ENCODE measurements at regions not wholly inside any gene's neighbourhood (a gene's known extent, or its start where the extent isn't known, plus 50 kb on each side); places are given as distances from the start of the nearest gene placed in this dataset.

DNA sequence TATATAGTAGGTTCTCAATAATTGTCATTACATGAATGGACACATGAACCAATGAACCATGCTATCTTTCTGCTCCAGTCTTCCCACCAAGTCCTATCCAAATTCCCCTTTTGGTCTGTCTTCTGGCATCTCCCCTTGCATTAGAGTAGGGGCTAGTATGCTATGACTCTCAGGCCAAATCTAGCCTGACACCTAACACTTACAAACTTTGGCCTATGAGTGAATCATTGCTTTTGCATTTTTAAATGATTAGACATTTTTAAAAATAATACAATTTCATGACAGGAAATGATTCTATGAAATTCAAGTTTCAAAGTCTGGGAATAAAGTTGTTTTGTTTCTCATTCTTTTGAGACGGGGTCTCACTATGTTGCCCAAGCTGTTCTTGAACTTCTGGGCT lies 102.5 kb upstream of the MAF start:
- no peaks in the 10 kb centered on the region for H3K36me3 ChIP-seq (ENCODE audit: insufficient read depth, low read length)
- H3F3A ChIP-seq (ENCODE audit: low read depth): no peaks in the 10 kb centered on the region
- TF ChIP-seq EZH2phosphoT487 (IDR thresholded peaks at IDR 0.05; ENCODE audit: borderline replicate concordance) (no peak), CTCF (conservative IDR thresholded peaks at IDR 0.05; ENCODE audit: low read length) (no peak)
- H3K4me3 ChIP-seq (ENCODE audit: low read length, poor library complexity, severe bottlenecking): no peak overlapping the region
- H3K27me3 ChIP-seq (ENCODE audit: insufficient read depth, low read length, poor library complexity, severe bottlenecking): no peaks in the 10 kb centered on the region
- H3K4me2 ChIP-seq (ENCODE audit: low read depth, low read length, poor library complexity, severe bottlenecking): no peak overlapping the region
- no peaks in the 10 kb centered on the region for H3K9me2 ChIP-seq (replicated peaks; ENCODE audit: low read depth, low read length)
- no peak overlapping the region for H3K9ac ChIP-seq (ENCODE audit: low read depth, low read length, poor library complexity, severe bottlenecking)
- H4K20me1 ChIP-seq (ENCODE audit: insufficient read depth, low read length, poor library complexity, severe bottlenecking): no peaks in the 10 kb centered on the region
- H3K9me3 ChIP-seq (ENCODE audit: insufficient read depth, low read depth, low read length): no peaks in the 10 kb centered on the region; the same call in 1 of the 2 replicates
- no peak overlapping the region for H2AFZ ChIP-seq (ENCODE audit: low read length)
- H3K79me2 ChIP-seq (ENCODE audit: insufficient read depth, low read length): no peaks in the 10 kb centered on the region
- no peaks in the 10 kb centered on the region for H3K4me1 ChIP-seq (ENCODE audit: insufficient read depth, low read length, poor library complexity, severe bottlenecking)

- Histone ChIP-seq H3K9me3 (ENCODE audit: insufficient read depth, low read depth, low read length) (no peaks in the 10 kb centered on the region; the same call in 1 of the 2 replicates), H3K4me2 (ENCODE audit: low read depth, low read length, poor library complexity, severe bottlenecking) (no peak overlapping the region), H3K27me3 (ENCODE audit: insufficient read depth, low read length, poor library complexity, severe bottlenecking) (no peaks in the 10 kb centered on the region), H2AFZ (ENCODE audit: low read length) (no peak overlapping the region), H3K79me2 (ENCODE audit: insufficient read depth, low read length) (no peaks in the 10 kb centered on the region), H3K36me3 (ENCODE audit: insufficient read depth, low read length) (no peaks in the 10 kb centered on the region), H3K9me2 (replicated peaks; ENCODE audit: low read depth, low read length) (no peaks in the 10 kb centered on the region), H3F3A (ENCODE audit: low read depth) (no peaks in the 10 kb centered on the region), H3K9ac (ENCODE audit: low read depth, low read length, poor library complexity, severe bottlenecking) (no peak overlapping the region), H3K4me1 (ENCODE audit: insufficient read depth, low read length, poor library complexity, severe bottlenecking) (no peaks in the 10 kb centered on the region), H3K4me3 (ENCODE audit: low read length, poor library complexity, severe bottlenecking) (no peak overlapping the region), H4K20me1 (ENCODE audit: insufficient read depth, low read length, poor library complexity, severe bottlenecking) (no peaks in the 10 kb centered on the region)
- TF ChIP-seq CTCF (conservative IDR thresholded peaks at IDR 0.05; ENCODE audit: low read length) (no peak), EZH2phosphoT487 (IDR thresholded peaks at IDR 0.05; ENCODE audit: borderline replicate concordance) (no peak)
Observed at GRCh38 chr16:79698341-79698753, 97.8 kb upstream of the MAF start.

- no peaks in the 10 kb centered on the region for H3K27me3 ChIP-seq (ENCODE audit: insufficient read depth, low read length, poor library complexity, severe bottlenecking)
- no peaks in the 10 kb centered on the region for H3F3A ChIP-seq (ENCODE audit: low read depth)
- no peaks in the 10 kb centered on the region for H3K9me2 ChIP-seq (replicated peaks; ENCODE audit: low read depth, low read length)
- H3K9me3 ChIP-seq (ENCODE audit: insufficient read depth, low read depth, low read length): no peaks in the 10 kb centered on the region; the same call in 1 of the 2 replicates
- no peak overlapping the region for H2AFZ ChIP-seq (ENCODE audit: low read length)
- TF ChIP-seq CTCF (conservative IDR thresholded peaks at IDR 0.05; ENCODE audit: low read length) (no peak), EZH2phosphoT487 (IDR thresholded peaks at IDR 0.05; ENCODE audit: borderline replicate concordance) (no peak)
- H3K9ac ChIP-seq (ENCODE audit: low read depth, low read length, poor library complexity, severe bottlenecking): no peak overlapping the region
- no peaks in the 10 kb centered on the region for H3K36me3 ChIP-seq (ENCODE audit: insufficient read depth, low read length)
- H3K79me2 ChIP-seq (ENCODE audit: insufficient read depth, low read length): no peaks in the 10 kb centered on the region
- H3K4me3 ChIP-seq (ENCODE audit: low read length, poor library complexity, severe bottlenecking): no peak overlapping the region
- H3K4me1 ChIP-seq (ENCODE audit: insufficient read depth, low read length, poor library complexity, severe bottlenecking): no peaks in the 10 kb centered on the region
- H4K20me1 ChIP-seq (ENCODE audit: insufficient read depth, low read length, poor library complexity, severe bottlenecking): no peaks in the 10 kb centered on the region
- no peak overlapping the region for H3K4me2 ChIP-seq (ENCODE audit: low read depth, low read length, poor library complexity, severe bottlenecking)
Observed at GRCh38 chr16:79697562-79698112, 97.1 kb upstream of the MAF start.
